Sigmoid colon (tissue), 6 donors: ENCODE measurements at regions not wholly inside any gene's neighbourhood (a gene's known extent, or its start where the extent isn't known, plus 50 kb on each side); places are given as distances from the start of the nearest gene placed in this dataset.

ENCODE experiments used
- DNase-seq: peaks from one replicate; pipeline ENCODE4 v3.0.0-alpha.2; 2019
- H3K27ac ChIP-seq, 4 donors: fragments of 200-600 bp; sonication (generic); one replicate each; pipeline ENCODE4 v1.5.1; 2016 to 2019; ENCODE audit warnings: mild to moderate bottlenecking in 1 of 4
- H3K27me3 ChIP-seq, 3 donors: fragments of 200-600 bp; sonication (generic); one replicate each; pipeline ENCODE4 v1.5.1; 2019; ENCODE audit warnings: mild to moderate bottlenecking in 1 of 3
- H3K36me3 ChIP-seq, 4 donors: fragments of 200-600 bp; sonication (generic); one replicate each; pipeline ENCODE4 v1.5.1; 2016 to 2019
- H3K4me1 ChIP-seq, 4 donors: fragments of 200-600 bp; sonication (generic); one replicate each; pipeline ENCODE4 v1.5.1; 2017 to 2019
- H3K4me3 ChIP-seq, 4 donors: fragments of 200-600 bp; sonication (generic); one replicate each; pipeline ENCODE4 v1.5.1; 2017 to 2019; ENCODE audit warnings: mild to moderate bottlenecking in 2 of 4, moderate library complexity in 1 of 4
- H3K9me3 ChIP-seq, 4 donors: fragments of 200-600 bp in 3 of 4; sonication (generic) in 3 of 4; one replicate each; pipeline versions ENCODE4 v1.5.1 to v1.6.1; 2013 to 2019
- CTCF ChIP-seq, 4 experiments: fragments of 450-650 bp in 3 of 4; fragments of 200-600 bp in 1 of 4; IDR thresholded peaks; one replicate each; pipeline ENCODE4 v1.5.1; 2016 to 2019; ENCODE audit warnings: antibody characterized with exemption in 4 of 4, mild to moderate bottlenecking in 3 of 4, moderate library complexity in 2 of 4
- EP300 ChIP-seq, 4 donors: sonication (generic); formaldehyde crosslinking; IDR thresholded peaks; one replicate each; pipeline ENCODE4 v1.6.1; 2017; ENCODE audit warnings: antibody characterized with exemption in 4 of 4
- POLR2A ChIP-seq, 2 donors: fragments of 450-650 bp; IDR thresholded peaks; one replicate each; pipeline ENCODE4 v1.6.1; 2016; ENCODE audit warnings: antibody characterized with exemption in 2 of 2, mild to moderate bottlenecking in 2 of 2, moderate library complexity in 2 of 2
- POLR2AphosphoS5 ChIP-seq, 4 donors: sonication (generic); formaldehyde crosslinking; IDR thresholded peaks; one replicate each; pipeline ENCODE4 v1.6.1; 2017; ENCODE audit warnings: antibody characterized with exemption in 4 of 4
- WGBS, 2 donors: extraction: QIAGEN DNeasy Blood & Tissue Kit; methylation state at CpG; one replicate each; pipeline ENCODE4 v1.1.7; 2013; 5-methylcytosine and 5-hydroxymethylcytosine counted together
- intact Hi-C: fragments of 100-400 bp; cut with DNase I; formaldehyde crosslinking; loops from one replicate; pipeline ENCODE4 v1.15.1; 2023
- donor health status: healthy with polysubstance abuse.
- donor health status: healthy.

GRCh38 chr4:91963486-91963885 is 340.3 kb upstream of the GRID2 start:
- intact Hi-C loops, result no loop called here
- Histone ChIP-seq H3K36me3 (no peaks in the 10 kb centered on the region), H3K4me1 (no peaks in the 10 kb centered on the region), H3K4me3 (no peak overlapping the region), H3K27ac (no peak overlapping the region), H3K27me3 (no peaks in the 10 kb centered on the region), H3K9me3 (no peaks in the 10 kb centered on the region)
- no peak for DNase-seq
- WGBS, 2 donors, result 63 to 68% methylated on average over 3 of the region's 3 CpGs
- TF ChIP-seq CTCF (IDR thresholded peaks at IDR 0.05) (no peak), EP300 (IDR thresholded peaks at IDR 0.05) (no peak), POLR2AphosphoS5 (IDR thresholded peaks at IDR 0.05) (no peak), POLR2A (IDR thresholded peaks at IDR 0.05) (no peak)

GRCh38 chr4:91965166-91965565 is 338.6 kb upstream of the GRID2 start:
- H3K4me3 ChIP-seq, result no peak overlapping the region
- H3K4me1 ChIP-seq, result no peaks in the 10 kb centered on the region
- no peak for DNase-seq
- intact Hi-C loops, result no loop called here
- no peaks in the 10 kb centered on the region for H3K9me3 ChIP-seq
- H3K36me3 ChIP-seq, result no peaks in the 10 kb centered on the region
- TF ChIP-seq EP300 (IDR thresholded peaks at IDR 0.05) (no peak), CTCF (IDR thresholded peaks at IDR 0.05) (no peak), POLR2AphosphoS5 (IDR thresholded peaks at IDR 0.05) (no peak), POLR2A (IDR thresholded peaks at IDR 0.05) (no peak)
- H3K27ac ChIP-seq, result no peak overlapping the region
- no peaks in the 10 kb centered on the region for H3K27me3 ChIP-seq

- WGBS, 2 donors, result 82 to 94% methylated on average over 1 of the region's 1 CpG
- Histone ChIP-seq H3K27me3 (no peaks in the 10 kb centered on the region), H3K27ac (no peak overlapping the region), H3K4me3 (no peak overlapping the region), H3K9me3 (no peaks in the 10 kb centered on the region), H3K4me1 (no peaks in the 10 kb centered on the region), H3K36me3 (no peaks in the 10 kb centered on the region)
- DNase-seq, result no peak
- no peak for TF ChIP-seq POLR2AphosphoS5 (IDR thresholded peaks at IDR 0.05)
- TF ChIP-seq POLR2A (IDR thresholded peaks at IDR 0.05), result no peak
- TF ChIP-seq EP300 (IDR thresholded peaks at IDR 0.05), result no peak
- TF ChIP-seq CTCF (IDR thresholded peaks at IDR 0.05), result no peak
- intact Hi-C loops, result no loop called here
Observed at GRCh38 chr4:91973479-91974153, 330.1 kb upstream of the GRID2 start.

- no peak overlapping the region for H3K27ac ChIP-seq
- TF ChIP-seq CTCF (IDR thresholded peaks at IDR 0.05), result no peak
- H3K27me3 ChIP-seq, result no peaks in the 10 kb centered on the region
- no peaks in the 10 kb centered on the region for H3K36me3 ChIP-seq
- H3K4me1 ChIP-seq, result no peaks in the 10 kb centered on the region
- no peaks in the 10 kb centered on the region for H3K9me3 ChIP-seq
- intact Hi-C loops, result no loop called here
- WGBS, 2 donors, result 83 to 87% methylated on average over 5 of the region's 5 CpGs
- no peak for DNase-seq
- no peak overlapping the region for H3K4me3 ChIP-seq
Observed at GRCh38 chr4:91984466-91984865, 319.3 kb upstream of the GRID2 start.

GRCh38 chr4:91989914-91990313 is 313.9 kb upstream of the GRID2 start:
- Histone ChIP-seq H3K27ac (no peak overlapping the region), H3K36me3 (no peaks in the 10 kb centered on the region), H3K4me1 (no peaks in the 10 kb centered on the region), H3K27me3 (no peaks in the 10 kb centered on the region), H3K4me3 (no peak overlapping the region), H3K9me3 (no peaks in the 10 kb centered on the region)
- 44 to 54% methylated on average over 2 of the region's 2 CpGs for WGBS, 2 donors
- intact Hi-C loops, result no loop called here
- TF ChIP-seq EP300 (IDR thresholded peaks at IDR 0.05) (no peak), CTCF (IDR thresholded peaks at IDR 0.05) (no peak), POLR2A (IDR thresholded peaks at IDR 0.05) (no peak), POLR2AphosphoS5 (IDR thresholded peaks at IDR 0.05) (no peak)
- no peak for DNase-seq
